NCI-H526 (cell line): ENCODE measurements at regions not wholly inside any gene's neighbourhood (a gene's known extent, or its start where the extent isn't known, plus 50 kb on each side); places are given as distances from the start of the nearest gene placed in this dataset.

Experiments used
- DNase-seq, 2 experiments: peaks; one replicate each; lab custom pipeline; 2025; lab: John Stamatoyannopoulos, UW

DNA sequence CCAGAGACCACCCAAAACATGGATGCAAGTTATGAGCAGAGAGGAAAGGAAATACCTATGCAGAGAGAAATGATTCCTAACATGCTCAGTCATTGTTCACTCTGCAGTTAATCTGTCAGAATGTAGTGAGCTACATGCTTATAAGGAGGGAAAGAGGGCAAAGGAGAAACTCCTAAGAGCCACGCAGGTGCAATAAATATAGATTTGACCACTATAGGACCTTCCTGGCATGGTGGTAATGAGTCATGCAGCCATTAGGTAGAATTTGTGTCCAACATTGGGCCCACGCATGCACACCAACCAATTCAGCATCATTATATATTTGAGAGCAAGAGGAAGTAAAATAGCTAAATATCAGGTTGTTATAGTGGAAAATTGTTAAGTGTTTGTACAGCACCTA is 699.9 kb downstream of the DSC3 start:
- no peak for DNase-seq

DNA sequence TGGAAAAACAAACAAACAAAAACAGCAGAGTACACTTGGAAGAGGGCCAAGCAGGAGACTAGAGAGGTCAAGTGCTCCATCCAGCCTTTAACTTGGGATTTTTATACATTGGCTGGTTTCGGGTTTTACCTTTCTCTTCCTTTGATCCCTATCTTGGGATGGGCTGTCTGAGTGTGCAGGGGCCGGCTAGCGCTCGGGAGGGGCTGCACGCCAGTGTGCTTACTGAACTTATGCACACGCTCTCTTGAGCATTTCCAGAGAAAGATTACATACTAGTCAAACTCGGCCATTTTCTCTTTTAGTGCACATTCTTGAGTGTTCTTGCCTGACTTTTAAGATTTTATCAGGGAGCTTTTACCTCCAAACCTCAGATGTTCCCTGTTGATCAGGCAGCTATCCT is 707.8 kb downstream of the DSC3 start:
- DNase-seq = no peak

GRCh38 chr18:30333310-30333709 is 709.2 kb downstream of the DSC3 start:
- DNase-seq = no peak

- no peak for DNase-seq
Observed at GRCh38 chr18:30328839-30329238, 713.7 kb downstream of the DSC3 start.

DNA sequence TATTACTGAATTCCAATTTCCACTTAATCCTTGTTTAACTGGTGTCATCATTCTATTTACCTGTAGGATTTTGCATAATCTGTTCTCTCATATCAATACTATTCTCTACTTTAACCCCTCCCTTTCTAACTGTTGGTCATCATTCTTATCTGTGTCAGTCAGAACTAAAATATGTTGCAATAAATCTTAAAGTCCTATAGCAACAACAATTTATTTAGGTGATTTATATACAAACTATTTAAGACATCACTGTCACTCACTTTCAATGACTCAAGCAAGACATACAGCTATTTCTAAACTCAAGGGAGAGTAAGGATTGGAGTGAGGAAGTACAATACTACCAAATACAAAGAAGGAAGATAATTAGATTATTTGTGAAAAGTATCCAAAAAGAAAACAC is 740.4 kb downstream of the DSC3 start:
- DNase-seq = no peak

- no peak for DNase-seq
Observed at GRCh38 chr18:30298769-30299168, 743.8 kb downstream of the DSC3 start.

DNA sequence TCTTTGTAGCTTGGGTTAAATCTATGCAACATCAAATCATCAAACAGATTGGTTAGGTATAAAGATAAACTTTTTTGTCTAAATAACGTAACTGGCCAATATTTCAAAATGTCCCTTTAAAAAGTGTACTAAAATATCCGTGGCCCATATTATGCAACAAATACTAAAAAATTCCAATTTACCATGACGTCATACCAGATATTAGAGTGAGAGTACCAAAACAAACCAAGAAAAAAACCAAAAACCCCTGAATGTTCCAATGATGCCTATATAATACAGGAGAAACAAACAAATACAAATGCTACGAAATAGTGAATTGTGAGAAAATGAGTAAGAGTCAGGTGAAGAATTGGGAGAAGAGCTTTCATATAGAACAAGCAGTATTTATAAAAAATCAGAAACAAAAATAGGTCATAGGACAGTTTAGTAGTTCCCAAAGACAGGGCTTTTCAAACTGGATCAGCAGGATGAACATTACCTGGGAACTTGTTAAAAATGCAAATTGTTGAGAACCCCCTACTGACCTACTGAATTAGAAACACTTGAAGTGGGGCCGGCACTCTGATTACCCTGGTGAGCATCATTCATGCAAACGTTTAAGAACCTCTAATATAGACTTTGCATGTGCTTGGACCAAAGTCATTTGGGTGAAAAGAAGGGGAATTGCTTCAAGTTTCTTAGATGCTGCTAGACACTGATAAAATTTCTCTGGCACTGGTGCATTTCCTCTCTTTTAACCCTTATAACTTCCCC is 753.7 kb downstream of the DSC3 start:
- DNase-seq = no peak

- peak in 1 of 2 experiments; percentile 58 for DNase-seq
Observed at GRCh38 chr18:30280861-30281470, 761.6 kb downstream of the DSC3 start.

DNA sequence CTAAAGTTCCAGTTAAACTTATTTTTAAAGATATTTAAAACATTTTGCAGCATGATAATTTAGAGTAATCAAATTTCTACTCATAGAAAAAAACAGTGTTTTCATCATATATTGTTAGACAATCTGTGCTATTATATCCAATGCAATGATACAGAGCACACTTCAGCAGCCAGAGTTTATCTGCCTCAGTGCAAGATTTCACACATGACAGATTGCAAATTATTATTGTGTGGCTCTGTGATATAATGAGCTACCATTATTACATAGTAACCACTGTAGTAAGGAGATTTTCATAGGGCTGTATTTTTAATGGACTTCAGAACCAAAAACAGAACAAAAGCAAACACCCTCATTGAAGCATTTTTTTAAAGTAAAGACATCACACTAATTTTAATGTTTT is 762.4 kb downstream of the DSC3 start:
- no peak for DNase-seq

- no peak for DNase-seq
Observed at GRCh38 chr18:30277676-30278075, 764.9 kb downstream of the DSC3 start.

DNA sequence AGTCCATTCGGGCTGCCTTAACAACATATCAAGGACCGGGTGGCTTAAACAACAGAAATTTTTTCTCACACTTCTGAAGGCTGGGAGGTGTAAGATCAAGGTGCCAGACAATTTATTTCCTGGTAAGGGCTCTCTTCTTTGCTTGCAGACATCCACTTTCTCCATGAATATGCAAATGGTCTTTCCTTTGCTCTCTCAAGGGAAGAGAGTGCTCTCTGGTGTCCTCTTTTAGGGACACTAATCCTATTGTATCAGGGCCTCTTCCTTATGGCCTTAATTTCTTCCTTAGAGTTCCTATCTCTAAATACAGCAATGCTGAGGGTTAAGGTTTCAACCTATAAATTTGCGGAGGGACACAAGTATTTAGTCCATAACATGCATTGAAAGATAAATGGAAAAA is 770.8 kb downstream of the DSC3 start:
- DNase-seq = peak; percentile 11 to 34

DNA sequence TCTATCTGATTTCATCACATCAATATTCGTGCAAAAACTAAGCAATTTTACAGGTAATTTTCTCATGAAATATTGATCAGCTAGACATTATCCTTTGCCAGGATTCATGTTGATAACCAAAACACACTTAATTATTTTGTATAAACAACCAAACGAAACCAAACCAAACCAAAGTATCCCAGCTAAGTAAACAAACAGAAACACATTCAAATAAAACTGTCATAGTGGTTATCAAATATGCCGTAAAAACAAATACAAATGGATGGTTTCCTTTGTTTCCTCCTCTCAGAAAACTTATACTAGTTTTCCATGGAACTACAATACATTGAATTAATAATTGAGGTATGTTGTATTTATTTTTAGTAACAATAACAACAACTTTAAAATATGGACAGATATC is 777.4 kb downstream of the DSC3 start:
- DNase-seq = no peak

GRCh38 chr18:30254331-30254730 is 788.2 kb downstream of the DSC3 start:
- DNase-seq = no peak

DNA sequence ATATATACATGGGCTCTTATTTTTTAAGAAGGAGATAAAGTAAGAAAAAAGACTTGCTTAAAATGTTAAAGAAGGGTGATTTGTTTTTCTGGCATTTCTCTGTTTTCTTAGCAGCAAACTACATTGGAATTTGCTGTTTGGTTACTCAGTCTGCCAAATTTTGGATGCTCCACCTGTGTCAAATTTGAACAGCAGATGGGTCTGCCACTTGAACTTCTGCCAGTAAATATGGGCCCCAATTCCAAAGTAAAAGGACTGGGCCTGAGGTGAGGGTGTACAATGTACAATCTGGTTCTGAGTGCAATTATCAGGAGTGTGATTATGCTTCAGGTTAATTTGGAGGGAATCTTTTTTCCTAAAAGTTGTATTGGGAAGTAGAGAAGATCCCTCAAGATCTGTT is 794.5 kb downstream of the DSC3 start:
- DNase-seq = no peak

- DNase-seq = no peak
Observed at GRCh38 chr18:30245766-30246455, 796.6 kb downstream of the DSC3 start.

DNA sequence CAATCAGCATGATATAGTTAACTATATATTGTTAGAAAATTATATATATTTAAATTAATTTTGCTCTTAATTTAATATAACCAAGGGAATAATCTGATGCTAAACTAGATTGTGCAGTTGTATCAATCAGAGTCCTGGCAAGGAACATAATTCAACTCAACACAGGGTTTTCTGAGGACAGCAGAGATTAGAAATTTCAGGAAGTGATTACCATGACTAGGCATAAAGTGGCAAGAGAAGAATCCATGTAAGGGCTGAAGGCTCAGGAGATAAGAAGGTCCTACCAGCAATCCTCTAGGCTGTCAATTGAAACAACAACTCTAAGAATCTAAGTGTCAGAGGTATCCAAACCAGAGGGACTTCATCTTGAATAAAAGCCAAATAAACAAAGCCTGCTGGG is 807.8 kb downstream of the DSC3 start:
- no peak for DNase-seq

DNA sequence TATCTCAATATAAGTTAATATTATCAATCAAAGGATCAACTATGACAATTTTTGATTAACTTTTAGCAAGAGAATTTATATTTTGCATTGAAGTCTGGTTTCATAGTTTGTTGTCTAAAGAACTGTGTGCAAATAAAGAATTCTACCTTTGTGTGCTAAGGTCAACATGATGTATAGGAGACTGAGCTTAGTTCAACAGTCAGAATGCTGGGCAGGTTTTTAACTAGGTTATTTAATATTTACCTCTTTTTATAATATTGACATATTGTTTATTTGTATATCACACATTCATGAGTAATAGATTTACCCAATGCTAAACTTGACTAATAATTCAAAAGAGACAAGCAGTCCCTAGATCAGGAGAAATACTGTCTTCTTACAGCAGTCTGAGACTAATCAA is 831.4 kb downstream of the DSC3 start:
- DNase-seq = no peak

DNA sequence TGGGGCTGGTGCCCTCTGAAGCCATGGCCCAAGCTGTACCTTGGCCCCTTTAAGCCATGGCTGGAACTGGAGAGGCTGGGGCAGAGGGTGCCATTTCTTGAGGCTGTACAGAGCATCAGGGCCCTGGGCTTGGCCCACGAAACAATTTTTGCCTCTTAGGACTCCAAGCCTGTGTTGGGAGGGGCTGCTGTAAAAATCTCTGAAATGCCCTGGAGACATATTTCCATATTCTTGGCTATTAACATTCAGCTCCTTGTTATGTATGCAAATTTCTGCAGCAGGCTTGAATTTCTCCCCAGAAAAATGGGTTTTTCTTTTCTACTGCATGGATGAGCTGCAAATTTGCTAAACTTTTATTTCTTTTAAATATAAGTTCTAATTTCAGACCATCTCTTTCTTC is 834.0 kb downstream of the DSC3 start:
- DNase-seq = no peak

DNA sequence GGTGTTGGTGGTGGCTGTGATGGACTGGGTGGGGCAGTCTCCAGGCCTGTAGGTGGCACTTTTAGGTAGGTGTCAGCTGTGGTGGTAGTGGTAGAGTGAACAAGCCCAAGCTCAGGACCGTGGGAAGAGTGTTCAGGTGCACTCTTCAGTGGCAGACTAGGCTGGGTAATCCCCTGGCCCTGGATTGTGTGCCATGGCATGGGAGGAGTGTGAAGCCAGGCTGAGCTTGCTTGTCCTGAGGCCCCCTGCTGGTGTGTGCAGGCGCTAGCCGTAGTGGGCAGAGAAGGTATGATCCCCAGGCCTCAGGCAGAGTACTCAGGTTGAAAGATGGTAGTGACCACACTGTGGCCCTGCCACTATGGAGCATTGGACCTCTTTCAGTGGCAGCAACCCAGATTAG is 850.3 kb downstream of the DSC3 start:
- DNase-seq = no peak

GRCh38 chr18:30186245-30186644 is 856.3 kb downstream of the DSC3 start:
- no peak for DNase-seq

- no peak for DNase-seq
Observed at GRCh38 chr18:30177056-30177455, 865.5 kb downstream of the DSC3 start.

- no peak for DNase-seq
Observed at GRCh38 chr18:30175621-30176225, 866.8 kb downstream of the DSC3 start.

GRCh38 chr18:30175061-30175574 is 867.4 kb downstream of the DSC3 start:
- DNase-seq = no peak
